Lung microvascular endothelial cell (primary cell): ENCODE measurements at regions not wholly inside any gene's neighbourhood (a gene's known extent, or its start where the extent isn't known, plus 50 kb on each side); places are given as distances from the start of the nearest gene placed in this dataset.
"Not testable (repeated sequence)": the region's sequence is repeated elsewhere in the genome, so short reads cannot be mapped to it uniquely, and the experiment has no call there.

Experiments used
- DNase-seq, 2 donors: peaks; one replicate each; pipeline versions ENCODE4 v3.0.0 to v3.0.0-alpha.2; 2010; ENCODE audit warnings: low read depth in 2 of 2

GRCh38 chr5:82436291-82436690 lies 158.1 kb upstream of the RPS23 start:
- no peak for DNase-seq

- DNase-seq: not testable (repeated sequence)
These were observed 156.8 kb upstream of the RPS23 start for GRCh38 chr5:82434696-82435660.

- DNase-seq: peak in 1 of 2 donors; percentile 32
These were observed 148.5 kb upstream of the RPS23 start for GRCh38 chr5:82426464-82427154.

- DNase-seq: peak; percentile 26 to 33
These were observed 147.4 kb upstream of the RPS23 start for GRCh38 chr5:82425591-82425990.

GRCh38 chr5:82424211-82424610 lies 146.1 kb upstream of the RPS23 start:
- no peak for DNase-seq

- DNase-seq: peak; percentile 80 to 84
These were observed 144.6 kb upstream of the RPS23 start for GRCh38 chr5:82422751-82423181.

GRCh38 chr5:82422001-82422740 lies 144.0 kb upstream of the RPS23 start:
- no peak for DNase-seq

GRCh38 chr5:82421119-82421518 lies 143.0 kb upstream of the RPS23 start:
- DNase-seq: peak; percentile 5 to 94

GRCh38 chr5:82420524-82420923 lies 142.4 kb upstream of the RPS23 start:
- DNase-seq: not testable (repeated sequence)

GRCh38 chr5:82419559-82420332 lies 141.6 kb upstream of the RPS23 start:
- no peak for DNase-seq

- DNase-seq: no peak
These were observed 140.4 kb upstream of the RPS23 start for GRCh38 chr5:82418608-82418950.

- DNase-seq: no peak
These were observed 139.8 kb upstream of the RPS23 start for GRCh38 chr5:82417776-82418607.

GRCh38 chr5:82416512-82416911 lies 138.4 kb upstream of the RPS23 start:
- no peak for DNase-seq

GRCh38 chr5:82414041-82414388 lies 135.9 kb upstream of the RPS23 start:
- no peak for DNase-seq

GRCh38 chr5:82413302-82414040 lies 135.3 kb upstream of the RPS23 start:
- DNase-seq: no peak

- DNase-seq: no peak
These were observed 129.9 kb upstream of the RPS23 start for GRCh38 chr5:82408033-82408432.

GRCh38 chr5:82406205-82406773 lies 128.1 kb upstream of the RPS23 start:
- DNase-seq: peak; percentile 97 to 99

GRCh38 chr5:82405618-82406204 lies 127.6 kb upstream of the RPS23 start:
- DNase-seq: peak; percentile 66 to 93

- peak; percentile 9 to 81 for DNase-seq
These were observed 127.0 kb upstream of the RPS23 start for GRCh38 chr5:82405161-82405560.
